Mesenchymal stem cell (in vitro differentiated cells and primary cell): ENCODE measurements at regions not wholly inside any gene's neighbourhood (a gene's known extent, or its start where the extent isn't known, plus 50 kb on each side); places are given as distances from the start of the nearest gene placed in this dataset.

Experiments used
- DNase-seq: peaks from one replicate; pipeline ENCODE4 v3.0.0-alpha.2; 2013
- H2AFZ ChIP-seq: one replicate; pipeline ENCODE4 v1.6.1; 2013; ENCODE audit warnings: low read depth, mild to moderate bottlenecking, control low read depth, inconsistent platforms, low read length, moderate library complexity
- H2AK5ac ChIP-seq: 2 replicates; pipeline ENCODE4 v1.6.1; 2013; ENCODE audit warnings: low read length, moderate library complexity, mild to moderate bottlenecking, inconsistent platforms; ENCODE audit not compliant: severe bottlenecking
- H2BK120ac ChIP-seq: one replicate; pipeline ENCODE4 v1.6.1; 2013; ENCODE audit warnings: low read depth, mild to moderate bottlenecking, inconsistent platforms, low read length, moderate library complexity
- H2BK12ac ChIP-seq, 2 experiments: one replicate each; pipeline ENCODE4 v1.6.1; 2013; ENCODE audit warnings: inconsistent platforms in 2 of 2, low read length in 2 of 2, mild to moderate bottlenecking in 2 of 2, moderate library complexity in 2 of 2, control low read depth in 1 of 2
- H2BK15ac ChIP-seq: one replicate; pipeline ENCODE4 v1.6.1; 2013; ENCODE audit warnings: mild to moderate bottlenecking, low read depth, inconsistent platforms; ENCODE audit not compliant: poor library complexity, severe bottlenecking
- H2BK5ac ChIP-seq: 2 replicates; pipeline ENCODE4 v1.6.1; 2013; ENCODE audit warnings: low read depth, mild to moderate bottlenecking, low read length, control low read depth, inconsistent platforms; ENCODE audit not compliant: poor library complexity, severe bottlenecking
- H3K14ac ChIP-seq, 2 experiments: one replicate each; pipeline ENCODE4 v1.6.1; 2013; ENCODE audit warnings: inconsistent platforms in 2 of 2, low read length in 2 of 2, control low read depth in 1 of 2, mild to moderate bottlenecking in 1 of 2, moderate library complexity in 1 of 2
- H3K18ac ChIP-seq, 2 experiments: one replicate each; pipeline ENCODE4 v1.6.1; 2013; ENCODE audit warnings: inconsistent platforms in 2 of 2, low read length in 2 of 2, control low read depth in 1 of 2, low read depth in 1 of 2, mild to moderate bottlenecking in 1 of 2
- H3K23ac ChIP-seq, 2 experiments: one replicate each; pipeline ENCODE4 v1.6.1; 2013; ENCODE audit warnings: inconsistent platforms in 2 of 2, low read length in 2 of 2, mild to moderate bottlenecking in 2 of 2, moderate library complexity in 2 of 2, control low read depth in 1 of 2
- H3K27ac ChIP-seq: 2 replicates; pipeline ENCODE4 v1.5.1; 2013; ENCODE audit warnings: mild to moderate bottlenecking, moderate library complexity, low read length, control low read depth, inconsistent platforms; ENCODE audit not compliant: poor library complexity, severe bottlenecking
- H3K27me3 ChIP-seq, 2 experiments: 2 replicates each; pipeline versions ENCODE4 v1.6.1 to v1.7.0; 2013; ENCODE audit warnings: low read length in 2 of 2, mild to moderate bottlenecking in 2 of 2, moderate library complexity in 2 of 2, control low read depth in 1 of 2, inconsistent platforms in 1 of 2; ENCODE audit not compliant: control insufficient read depth in 1 of 2, insufficient read depth in 1 of 2
- H3K36me3 ChIP-seq, 2 experiments: 2 replicates each; pipeline versions ENCODE4 v1.6.1 to v1.7.0; 2013; ENCODE audit warnings: low read length in 2 of 2, control low read depth in 1 of 2, inconsistent platforms in 1 of 2, low read depth in 1 of 2, mild to moderate bottlenecking in 1 of 2; ENCODE audit not compliant: insufficient read depth in 2 of 2, control insufficient read depth in 1 of 2
- H3K4ac ChIP-seq, 2 experiments: one replicate each; pipeline ENCODE4 v1.6.1; 2013; ENCODE audit warnings: inconsistent platforms in 2 of 2, low read length in 2 of 2, mild to moderate bottlenecking in 2 of 2, moderate library complexity in 2 of 2, control low read depth in 1 of 2, low read depth in 1 of 2
- H3K4me1 ChIP-seq: 2 replicates; pipeline ENCODE4 v1.6.1; 2013; ENCODE audit warnings: low read depth, low read length, control low read depth; ENCODE audit not compliant: control insufficient read depth, insufficient read depth
- H3K4me2 ChIP-seq: 2 replicates; pipeline ENCODE4 v1.6.1; 2013; ENCODE audit warnings: low read length, mild to moderate bottlenecking, inconsistent platforms; ENCODE audit not compliant: poor library complexity, severe bottlenecking
- H3K4me3 ChIP-seq, 2 experiments: 2 replicates each; pipeline versions ENCODE4 v1.5.1 to v1.7.0; 2013; ENCODE audit warnings: low read length in 2 of 2, mild to moderate bottlenecking in 2 of 2, control low read depth in 1 of 2, low read depth in 1 of 2; ENCODE audit not compliant: insufficient read depth in 1 of 2
- H3K79me1 ChIP-seq: replicated peaks from 2 replicates; pipeline ENCODE4 v1.6.1; 2013; ENCODE audit warnings: mild to moderate bottlenecking, control low read depth, low read length, inconsistent platforms; ENCODE audit not compliant: poor library complexity, severe bottlenecking
- H3K9ac ChIP-seq: 2 replicates; pipeline ENCODE4 v1.7.0; 2013; ENCODE audit warnings: mild to moderate bottlenecking, low read length, moderate library complexity
- H3K9me3 ChIP-seq: 2 replicates; pipeline ENCODE4 v1.7.0; 2013; ENCODE audit warnings: mild to moderate bottlenecking, low read length; ENCODE audit not compliant: control insufficient read depth
- H4K8ac ChIP-seq: one replicate; pipeline ENCODE4 v1.6.1; 2013; ENCODE audit warnings: inconsistent platforms, mild to moderate bottlenecking, low read length, moderate library complexity
- H4K91ac ChIP-seq: one replicate; pipeline ENCODE4 v1.6.1; 2013; ENCODE audit warnings: mild to moderate bottlenecking, low read length, inconsistent platforms
- WGBS: methylation state at CpG from one replicate; pipeline ENCODE4 v1.1.7; 2013; ENCODE audit warnings: mixed read lengths; 5-methylcytosine and 5-hydroxymethylcytosine counted together

DNA sequence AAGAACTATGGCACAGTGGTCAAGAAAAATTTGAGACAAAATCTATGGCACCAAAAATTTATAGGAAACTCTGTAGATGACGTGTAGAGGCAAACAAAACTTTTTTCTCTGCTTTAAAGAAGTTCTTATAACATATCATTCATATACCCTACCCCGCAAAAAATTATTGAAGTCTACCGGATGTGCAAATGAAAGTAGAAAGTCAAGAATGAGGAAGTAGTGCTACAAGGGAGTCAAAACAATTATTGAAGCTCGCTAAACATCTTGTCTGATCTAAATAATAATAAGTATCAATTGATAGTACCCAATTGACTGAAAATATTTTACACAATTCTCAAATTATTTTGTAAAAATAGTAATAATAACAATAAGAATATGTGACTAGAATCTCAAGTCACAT lies 398.5 kb downstream of the TAF11L14 start:
- Histone ChIP-seq H2BK120ac (no peak overlapping the region), H3K23ac (no peak overlapping the region), H2BK5ac (no peak overlapping the region), H2AFZ (no peak overlapping the region), H3K18ac (no peak overlapping the region), H3K36me3 (no peaks in the 10 kb centered on the region), H2BK12ac (no peak overlapping the region), H3K4me2 (no peak overlapping the region), H4K8ac (no peak overlapping the region), H3K9me3 (no peaks in the 10 kb centered on the region), H3K14ac (no peak overlapping the region), H3K4ac (no peak overlapping the region), H3K27me3 (no peaks in the 10 kb centered on the region), H3K9ac (no peak overlapping the region), H2BK15ac (no peak overlapping the region), H4K91ac (no peak overlapping the region), H3K27ac (no peak overlapping the region), H3K4me1 (no peaks in the 10 kb centered on the region), H3K79me1 (no peaks in the 10 kb centered on the region), H2AK5ac (no peak overlapping the region), H3K4me3 (no peak overlapping the region)
- no CpG with 5 or more reads among the region's 4 CpGs for WGBS
- DNase-seq: no peak

DNA sequence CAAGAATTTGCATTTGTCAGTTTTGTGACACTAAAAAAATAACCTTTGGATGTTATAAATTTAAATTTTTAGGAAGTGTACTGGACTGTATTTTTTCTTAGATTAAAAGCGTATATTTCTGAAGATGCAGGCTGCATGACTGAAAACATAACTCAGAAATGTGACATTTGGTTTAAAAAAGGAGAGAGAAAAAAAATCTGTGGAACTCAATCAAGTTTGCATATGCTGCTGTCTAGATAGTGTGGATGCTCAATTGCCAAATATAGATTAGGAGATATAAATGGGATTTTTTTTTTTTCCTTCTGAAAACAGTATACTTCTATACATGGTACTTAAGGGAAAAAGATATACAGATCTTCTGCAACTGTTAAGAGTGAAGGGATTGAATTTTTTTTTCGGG lies 402.3 kb downstream of the TAF11L14 start:
- Histone ChIP-seq H3K14ac (no peak overlapping the region), H3K4ac (no peak overlapping the region), H2BK12ac (no peak overlapping the region), H3K4me1 (no peaks in the 10 kb centered on the region), H4K8ac (no peak overlapping the region), H2AFZ (no peak overlapping the region), H3K4me2 (no peak overlapping the region), H3K27me3 (no peaks in the 10 kb centered on the region), H3K9ac (no peak overlapping the region), H4K91ac (no peak overlapping the region), H3K79me1 (no peaks in the 10 kb centered on the region), H3K23ac (no peak overlapping the region), H2BK120ac (no peak overlapping the region), H2BK15ac (no peak overlapping the region), H2BK5ac (no peak overlapping the region), H3K18ac (no peak overlapping the region), H3K9me3 (no peaks in the 10 kb centered on the region), H2AK5ac (no peak overlapping the region), H3K36me3 (no peaks in the 10 kb centered on the region), H3K27ac (no peak overlapping the region), H3K4me3 (no peak overlapping the region)
- DNase-seq: no peak
- WGBS: 72% methylated on average over 2 of the region's 2 CpGs

DNA sequence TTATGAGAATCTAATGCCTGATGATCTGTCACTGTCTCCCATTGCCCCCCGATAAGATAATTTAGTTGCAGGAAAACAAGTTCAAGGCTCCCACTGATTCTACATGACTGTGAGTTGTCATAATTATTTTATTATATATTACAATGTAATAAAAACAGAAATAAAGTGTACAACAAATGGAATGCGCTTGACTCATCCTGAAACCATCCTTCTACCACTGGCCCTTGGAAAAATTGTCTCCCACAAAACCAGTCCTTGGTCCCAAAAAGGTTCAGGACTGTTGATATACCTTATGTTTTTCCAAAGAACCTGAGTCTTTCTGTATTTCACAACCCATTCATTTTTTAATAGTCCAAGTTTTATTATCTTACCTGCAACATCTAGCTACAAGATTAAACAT lies 403.5 kb downstream of the TAF11L14 start:
- Histone ChIP-seq H3K4me3 (no peak overlapping the region), H3K4me1 (no peaks in the 10 kb centered on the region), H4K8ac (no peak overlapping the region), H3K27me3 (no peaks in the 10 kb centered on the region), H3K18ac (no peak overlapping the region), H2AK5ac (no peak overlapping the region), H3K36me3 (no peaks in the 10 kb centered on the region), H3K9ac (no peak overlapping the region), H3K27ac (no peak overlapping the region), H3K14ac (no peak overlapping the region), H2BK15ac (no peak overlapping the region), H3K79me1 (no peaks in the 10 kb centered on the region), H3K4me2 (no peak overlapping the region), H2BK5ac (no peak overlapping the region), H2AFZ (no peak overlapping the region), H2BK12ac (no peak overlapping the region), H4K91ac (no peak overlapping the region), H3K23ac (no peak overlapping the region), H2BK120ac (no peak overlapping the region), H3K4ac (no peak overlapping the region), H3K9me3 (no peaks in the 10 kb centered on the region)
- no peak for DNase-seq
- WGBS: 58% methylated on average over 1 of the region's 2 CpGs

DNA sequence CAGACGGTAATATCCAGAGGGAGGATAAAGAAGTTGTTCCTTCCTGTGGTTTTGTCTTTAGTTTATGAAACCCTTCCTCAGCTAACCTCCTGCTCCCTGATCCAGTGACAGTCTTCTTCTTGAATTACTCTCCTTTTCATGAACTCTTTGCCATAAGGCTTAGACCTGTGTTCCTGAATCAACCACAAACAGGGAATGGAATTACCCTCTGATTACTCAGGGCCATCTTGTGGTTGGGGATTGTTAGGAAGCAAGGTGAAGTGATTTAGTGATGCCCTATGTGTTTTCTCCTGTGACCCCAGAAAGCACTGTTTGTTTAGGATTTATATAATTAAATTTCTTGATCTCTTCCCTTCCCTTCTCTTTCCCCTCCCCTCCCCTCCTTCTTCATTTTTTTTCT lies 409.1 kb downstream of the TAF11L14 start:
- no peak overlapping the region for H3K27ac ChIP-seq
- H3K4me1 ChIP-seq: no peaks in the 10 kb centered on the region
- no peak overlapping the region for H2BK15ac ChIP-seq
- no peak overlapping the region for H4K8ac ChIP-seq
- H2BK120ac ChIP-seq: no peak overlapping the region
- H2AFZ ChIP-seq: no peak overlapping the region
- H2BK12ac ChIP-seq: no peak overlapping the region
- H3K9ac ChIP-seq: no peak overlapping the region
- no peaks in the 10 kb centered on the region for H3K36me3 ChIP-seq
- no peak overlapping the region for H2AK5ac ChIP-seq
- no peak overlapping the region for H3K23ac ChIP-seq
- H3K27me3 ChIP-seq: no peaks in the 10 kb centered on the region
- no peak overlapping the region for H3K4ac ChIP-seq
- DNase-seq: no peak
- no peaks in the 10 kb centered on the region for H3K9me3 ChIP-seq
- no peak overlapping the region for H3K14ac ChIP-seq
- H2BK5ac ChIP-seq: no peak overlapping the region
- H3K4me3 ChIP-seq: no peak overlapping the region
- H4K91ac ChIP-seq: no peak overlapping the region
- H3K4me2 ChIP-seq: no peak overlapping the region
- WGBS: 50% methylated on average over 1 of the region's 1 CpG
- H3K18ac ChIP-seq: no peak overlapping the region
- H3K79me1 ChIP-seq: no peaks in the 10 kb centered on the region
